H9 (cell line): ENCODE measurements at regions not wholly inside any gene's neighbourhood (a gene's known extent, or its start where the extent isn't known, plus 50 kb on each side); places are given as distances from the start of the nearest gene placed in this dataset.

Source experiments
- DNase-seq: peaks from one replicate; pipeline ENCODE4 v3.0.0-alpha.2; 2017
- H2AFZ ChIP-seq: one replicate; pipeline ENCODE4 v1.6.1; 2013; ENCODE audit warnings: mild to moderate bottlenecking, low read length, control low read depth, moderate library complexity
- H2AK5ac ChIP-seq: 2 replicates; pipeline ENCODE4 v1.6.1; 2013; ENCODE audit warnings: low read length, control low read depth, mixed read lengths; ENCODE audit not compliant: insufficient read length
- H2BK120ac ChIP-seq: one replicate; pipeline ENCODE4 v1.6.1; 2013; ENCODE audit warnings: low read depth, mild to moderate bottlenecking, low read length, control low read depth, inconsistent platforms; ENCODE audit not compliant: poor library complexity, severe bottlenecking
- H2BK12ac ChIP-seq: 2 replicates; pipeline ENCODE4 v1.6.1; 2013; ENCODE audit warnings: low read length, control low read depth, mixed read lengths, low read depth; ENCODE audit not compliant: insufficient read length
- H2BK15ac ChIP-seq: 2 replicates; pipeline ENCODE4 v1.6.1; 2013; ENCODE audit warnings: low read depth, low read length, control low read depth
- H2BK20ac ChIP-seq: one replicate; pipeline ENCODE4 v1.6.1; 2013; ENCODE audit warnings: low read depth, mild to moderate bottlenecking, low read length, control low read depth, inconsistent platforms; ENCODE audit not compliant: poor library complexity, severe bottlenecking
- H2BK5ac ChIP-seq: 2 replicates; pipeline ENCODE4 v1.6.1; 2013; ENCODE audit warnings: low read length, control low read depth, mixed read lengths; ENCODE audit not compliant: insufficient read length
- H3K14ac ChIP-seq: 2 replicates; pipeline ENCODE4 v1.6.1; 2013; ENCODE audit warnings: low read length, control low read depth; ENCODE audit not compliant: insufficient read depth
- H3K18ac ChIP-seq: 2 replicates; pipeline ENCODE4 v1.6.1; 2013; ENCODE audit warnings: low read depth, mild to moderate bottlenecking, mixed read lengths, low read length, control low read depth; ENCODE audit not compliant: insufficient read length
- H3K23ac ChIP-seq: 2 replicates; pipeline ENCODE4 v1.6.1; 2013; ENCODE audit warnings: low read length, control low read depth, mixed read lengths, low read depth; ENCODE audit not compliant: insufficient read length
- H3K23me2 ChIP-seq: 2 replicates; pipeline ENCODE4 v1.6.1; 2013; ENCODE audit warnings: low read depth, mild to moderate bottlenecking, mixed read lengths, low read length, control low read depth; ENCODE audit not compliant: insufficient read length, poor library complexity, severe bottlenecking
- H3K27ac ChIP-seq: 2 replicates; pipeline ENCODE4 v1.5.1; 2013; ENCODE audit warnings: low read length, control low read depth, mixed read lengths, low read depth; ENCODE audit not compliant: insufficient read length
- H3K27me3 ChIP-seq: 2 replicates; pipeline ENCODE4 v1.6.1; 2013; ENCODE audit warnings: low read length, control low read depth, inconsistent platforms; ENCODE audit not compliant: insufficient read depth
- H3K4ac ChIP-seq: 2 replicates; pipeline ENCODE4 v1.6.1; 2013; ENCODE audit warnings: low read depth, mild to moderate bottlenecking, control low read depth, inconsistent platforms, low read length, moderate library complexity
- H3K4me1 ChIP-seq: 2 replicates; pipeline ENCODE4 v1.6.1; 2013; ENCODE audit warnings: low read length, control low read depth, inconsistent platforms; ENCODE audit not compliant: insufficient read depth
- H3K4me2 ChIP-seq: 2 replicates; pipeline ENCODE4 v1.6.1; 2013; ENCODE audit warnings: low read length, control low read depth, mixed read lengths; ENCODE audit not compliant: insufficient read length, insufficient read depth
- H3K56ac ChIP-seq: 2 replicates; pipeline ENCODE4 v1.6.1; 2013; ENCODE audit warnings: low read depth, mild to moderate bottlenecking, mixed read lengths, low read length, control low read depth; ENCODE audit not compliant: insufficient read length
- H3K79me1 ChIP-seq: 2 replicates; pipeline ENCODE4 v1.6.1; 2013; ENCODE audit warnings: low read depth, mild to moderate bottlenecking, moderate library complexity, low read length, control low read depth, inconsistent platforms; ENCODE audit not compliant: insufficient read depth, poor library complexity, severe bottlenecking
- H3K79me2 ChIP-seq: 2 replicates; pipeline ENCODE4 v1.6.1; 2013; ENCODE audit warnings: low read length, control low read depth, inconsistent platforms; ENCODE audit not compliant: insufficient read depth
- H3K9ac ChIP-seq: 2 replicates; pipeline ENCODE4 v1.6.1; 2013; ENCODE audit warnings: low read length, control low read depth, mixed read lengths; ENCODE audit not compliant: insufficient read length; ENCODE audit errors: extremely low read depth
- H3K9me3 ChIP-seq: one replicate; pipeline ENCODE4 v1.6.1; 2013; ENCODE audit warnings: low read depth, low read length, inconsistent platforms; ENCODE audit not compliant: control insufficient read depth
- H3T11ph ChIP-seq: one replicate; pipeline ENCODE4 v1.6.1; 2013; ENCODE audit warnings: mild to moderate bottlenecking, low read length, control low read depth, inconsistent platforms
- H4K20me1 ChIP-seq: one replicate; pipeline ENCODE4 v1.6.1; 2013; ENCODE audit not compliant: control insufficient read depth, insufficient read length, insufficient read depth
- H4K5ac ChIP-seq: 2 replicates; pipeline ENCODE4 v1.6.1; 2013; ENCODE audit warnings: low read depth, mild to moderate bottlenecking, mixed read lengths, low read length, control low read depth; ENCODE audit not compliant: insufficient read length
- H4K8ac ChIP-seq: replicated peaks from 2 replicates; pipeline ENCODE4 v1.6.1; 2013; ENCODE audit warnings: low read length, control low read depth, mixed read lengths, low read depth; ENCODE audit not compliant: insufficient read length
- H4K91ac ChIP-seq: 2 replicates; pipeline ENCODE4 v1.6.1; 2013; ENCODE audit warnings: low read depth, mild to moderate bottlenecking, moderate library complexity, mixed read lengths, low read length, control low read depth; ENCODE audit not compliant: insufficient read length
- H3K27ac Mint-ChIP-seq, 3 experiments: 2 replicates in 2 of 3; 3 replicates in 1 of 3; pipeline ENCODE4 v1.8.0; 2020 to 2021; ENCODE audit warnings: mixed read lengths in 3 of 3, mild to moderate bottlenecking in 1 of 3, moderate library complexity in 1 of 3
- H3K27me3 Mint-ChIP-seq: 2 replicates; pipeline ENCODE4 v1.8.0; 2021; ENCODE audit warnings: low read depth, mild to moderate bottlenecking, moderate library complexity, mixed read lengths
- H3K36me3 Mint-ChIP-seq, 3 experiments: 2 replicates in 2 of 3; 3 replicates in 1 of 3; pipeline ENCODE4 v1.8.0; 2020 to 2021; ENCODE audit warnings: low read depth in 3 of 3, mixed read lengths in 3 of 3; ENCODE audit not compliant: insufficient read depth in 1 of 3
- H3K4me1 Mint-ChIP-seq, 2 experiments: 2 replicates each; pipeline ENCODE4 v1.8.0; 2020; ENCODE audit warnings: mixed read lengths in 2 of 2
- H3K4me3 Mint-ChIP-seq, 2 experiments: 2 replicates in 1 of 2; 3 replicates in 1 of 2; pipeline ENCODE4 v1.8.0; 2020 to 2021; ENCODE audit warnings: mild to moderate bottlenecking in 2 of 2, mixed read lengths in 2 of 2, moderate library complexity in 1 of 2
- H3K9me3 Mint-ChIP-seq, 2 experiments: 2 replicates in 1 of 2; 3 replicates in 1 of 2; pipeline ENCODE4 v1.8.0; 2020; ENCODE audit warnings: mild to moderate bottlenecking in 2 of 2, mixed read lengths in 2 of 2, moderate library complexity in 1 of 2
- CTCF ChIP-seq: fragments of 200-600 bp; sonication (generic); conservative IDR thresholded peaks from 3 replicates; pipeline ENCODE4 v1.8.0; 2021; ENCODE audit warnings: antibody characterized with exemption, mild to moderate bottlenecking
- WGBS: extraction: QIAGEN DNeasy Blood & Tissue Kit; methylation state at CpG from one replicate; pipeline ENCODE4 v1.1.7; 2013; ENCODE audit warnings: missing lambda C conversion rate, low lambda C conversion rate, mixed read lengths; ENCODE audit not compliant: insufficient read length; ENCODE audit errors: extremely low coverage; 5-methylcytosine and 5-hydroxymethylcytosine counted together

GRCh38 chr18:46366201-46366600 is 262.0 kb downstream of the HAUS1 start:
- Histone ChIP-seq H2AK5ac (no peak overlapping the region), H3K27me3 (no peaks in the 10 kb centered on the region), H2BK120ac (no peak overlapping the region), H3K18ac (no peak overlapping the region), H3K79me2 (no peaks in the 10 kb centered on the region), H2BK12ac (no peak overlapping the region), H4K91ac (no peak overlapping the region), H3K9ac (no peak overlapping the region), H4K8ac (no peak overlapping the region), H3K14ac (no peak overlapping the region), H4K5ac (no peak overlapping the region), H3K79me1 (no peaks in the 10 kb centered on the region), H2BK20ac (no peak overlapping the region), H3K27ac (no peak overlapping the region), H3K56ac (no peak overlapping the region), H3T11ph (no peak overlapping the region), H3K23ac (no peak overlapping the region), H3K9me3 (no peaks in the 10 kb centered on the region), H2AFZ (no peak overlapping the region), H4K20me1 (no peaks in the 10 kb centered on the region), H3K23me2 (no peaks in the 10 kb centered on the region), H2BK15ac (no peak overlapping the region), H3K4ac (no peak overlapping the region), H3K4me1 (no peaks in the 10 kb centered on the region), H2BK5ac (no peak overlapping the region), H3K4me2 (no peak overlapping the region)
- TF ChIP-seq CTCF, result no peak
- peaks cover 4 to 6% of the 10 kb centered on the region in 2 experiments for H3K4me1 Mint-ChIP-seq
- H3K27me3 Mint-ChIP-seq, result no peaks in the 10 kb centered on the region; the same call in 1 of the 2 replicates
- no peak overlapping the region for H3K4me3 Mint-ChIP-seq
- DNase-seq, result no peak
- no peak overlapping the region for H3K27ac Mint-ChIP-seq
- H3K36me3 Mint-ChIP-seq, result no peaks in the 10 kb centered on the region
- no CpG with 5 or more reads among the region's 4 CpGs for WGBS
- H3K9me3 Mint-ChIP-seq, result no peaks in the 10 kb centered on the region
